IPS-15b (cell line): ENCODE measurements at regions not wholly inside any gene's neighbourhood (a gene's known extent, or its start where the extent isn't known, plus 50 kb on each side); places are given as distances from the start of the nearest gene placed in this dataset.
"Not testable (repeated sequence)": the region's sequence is repeated elsewhere in the genome, so short reads cannot be mapped to it uniquely, and the experiment has no call there.

Source experiments
- H3K27me3 ChIP-seq: one replicate; pipeline ENCODE4 v1.6.1; 2013; ENCODE audit warnings: low read length; ENCODE audit not compliant: control insufficient read depth, insufficient read depth
- H3K36me3 ChIP-seq: one replicate; pipeline ENCODE4 v1.6.1; 2013; ENCODE audit warnings: low read length; ENCODE audit not compliant: control insufficient read depth, insufficient read depth
- H3K4me1 ChIP-seq: one replicate; pipeline ENCODE4 v1.6.1; 2013; ENCODE audit warnings: mild to moderate bottlenecking, low read length; ENCODE audit not compliant: control insufficient read depth, insufficient read depth
- H3K4me3 ChIP-seq: one replicate; pipeline ENCODE4 v1.5.1; 2013; ENCODE audit warnings: low read depth, low read length
- H3K9ac ChIP-seq: one replicate; pipeline ENCODE4 v1.6.1; 2013; ENCODE audit warnings: low read depth, mild to moderate bottlenecking, low read length
- H3K9me3 ChIP-seq: one replicate; pipeline ENCODE4 v1.6.1; 2013; ENCODE audit warnings: mild to moderate bottlenecking, low read length; ENCODE audit not compliant: control insufficient read depth, insufficient read depth

- no peaks in the 10 kb centered on the region for H3K27me3 ChIP-seq
- H3K36me3 ChIP-seq, result no peaks in the 10 kb centered on the region
- H3K4me3 ChIP-seq, result no peak overlapping the region
- H3K9ac ChIP-seq, result no peak overlapping the region
- H3K4me1 ChIP-seq, result no peaks in the 10 kb centered on the region
- no peaks in the 10 kb centered on the region for H3K9me3 ChIP-seq
These were observed 167.6 kb upstream of the KLHL1 start for GRCh38 chr13:70275841-70276240.

- Histone ChIP-seq H3K9me3 (no peaks in the 10 kb centered on the region), H3K36me3 (no peaks in the 10 kb centered on the region)
These were observed 147.2 kb upstream of the KLHL1 start for GRCh38 chr13:70255406-70255991.

GRCh38 chr13:70253834-70254233, 145.6 kb upstream of the KLHL1 start:
- H3K9ac ChIP-seq, result no peak overlapping the region
- no peaks in the 10 kb centered on the region for H3K27me3 ChIP-seq
- H3K4me1 ChIP-seq, result peaks cover 3% of the 10 kb centered on the region
- no peaks in the 10 kb centered on the region for H3K36me3 ChIP-seq
- no peaks in the 10 kb centered on the region for H3K9me3 ChIP-seq
- H3K4me3 ChIP-seq, result no peak overlapping the region

More at GRCh38 chr13:70255406-70255991, 147.2 kb upstream of the KLHL1 start:
- Histone ChIP-seq H3K9ac (no peak overlapping the region), H3K27me3 (no peaks in the 10 kb centered on the region), H3K4me1 (no peaks in the 10 kb centered on the region), H3K4me3 (no peak overlapping the region)

GRCh38 chr13:70253411-70253810, 145.2 kb upstream of the KLHL1 start:
- H3K4me3 ChIP-seq, result no peak overlapping the region
- no peaks in the 10 kb centered on the region for H3K27me3 ChIP-seq
- no peaks in the 10 kb centered on the region for H3K36me3 ChIP-seq
- no peak overlapping the region for H3K9ac ChIP-seq
- H3K4me1 ChIP-seq, result peaks cover 3% of the 10 kb centered on the region
- H3K9me3 ChIP-seq, result no peaks in the 10 kb centered on the region

GRCh38 chr13:70249332-70250064, 141.2 kb upstream of the KLHL1 start:
- H3K9me3 ChIP-seq, result no peaks in the 10 kb centered on the region
- H3K4me3 ChIP-seq, result no peak overlapping the region
- peaks cover 3% of the 10 kb centered on the region for H3K4me1 ChIP-seq
- H3K36me3 ChIP-seq, result no peaks in the 10 kb centered on the region
- H3K9ac ChIP-seq, result no peak overlapping the region
- no peaks in the 10 kb centered on the region for H3K27me3 ChIP-seq

GRCh38 chr13:70237131-70237530, 128.9 kb upstream of the KLHL1 start:
- H3K9me3 ChIP-seq, result no peaks in the 10 kb centered on the region
- H3K9ac ChIP-seq, result no peak overlapping the region
- H3K27me3 ChIP-seq, result no peaks in the 10 kb centered on the region
- no peak overlapping the region for H3K4me3 ChIP-seq
- no peaks in the 10 kb centered on the region for H3K36me3 ChIP-seq
- no peaks in the 10 kb centered on the region for H3K4me1 ChIP-seq

GRCh38 chr13:70235565-70235964, 127.3 kb upstream of the KLHL1 start:
- Histone ChIP-seq H3K9ac (no peak overlapping the region), H3K9me3 (no peaks in the 10 kb centered on the region), H3K27me3 (no peaks in the 10 kb centered on the region), H3K36me3 (no peaks in the 10 kb centered on the region), H3K4me1 (no peaks in the 10 kb centered on the region), H3K4me3 (no peak overlapping the region)

- no peaks in the 10 kb centered on the region for H3K27me3 ChIP-seq
- no peak overlapping the region for H3K4me3 ChIP-seq
- no peak overlapping the region for H3K9ac ChIP-seq
- no peaks in the 10 kb centered on the region for H3K9me3 ChIP-seq
- no peaks in the 10 kb centered on the region for H3K36me3 ChIP-seq
- no peaks in the 10 kb centered on the region for H3K4me1 ChIP-seq
These were observed 115.7 kb upstream of the KLHL1 start for GRCh38 chr13:70223911-70224310.

GRCh38 chr13:70222926-70223325, 114.7 kb upstream of the KLHL1 start:
- no peak overlapping the region for H3K4me3 ChIP-seq
- no peaks in the 10 kb centered on the region for H3K27me3 ChIP-seq
- H3K4me1 ChIP-seq, result no peaks in the 10 kb centered on the region
- H3K9ac ChIP-seq, result no peak overlapping the region
- H3K36me3 ChIP-seq, result no peaks in the 10 kb centered on the region
- no peaks in the 10 kb centered on the region for H3K9me3 ChIP-seq

GRCh38 chr13:70218618-70219017, 110.4 kb upstream of the KLHL1 start:
- Histone ChIP-seq H3K9ac (no peak overlapping the region), H3K27me3 (no peaks in the 10 kb centered on the region), H3K4me1 (no peaks in the 10 kb centered on the region), H3K36me3 (no peaks in the 10 kb centered on the region), H3K9me3 (no peaks in the 10 kb centered on the region), H3K4me3 (no peak overlapping the region)

- not testable (repeated sequence) for H3K4me3 ChIP-seq, H3K4me1 ChIP-seq, H3K9ac ChIP-seq, H3K9me3 ChIP-seq, H3K36me3 ChIP-seq, H3K27me3 ChIP-seq
These were observed 100.7 kb upstream of the KLHL1 start for GRCh38 chr13:70208968-70209367.

GRCh38 chr13:70206671-70207070, 98.4 kb upstream of the KLHL1 start:
- H3K9ac ChIP-seq, result no peak overlapping the region
- no peaks in the 10 kb centered on the region for H3K36me3 ChIP-seq
- peaks cover 2% of the 10 kb centered on the region for H3K9me3 ChIP-seq
- no peaks in the 10 kb centered on the region for H3K4me1 ChIP-seq
- H3K4me3 ChIP-seq, result no peak overlapping the region
- H3K27me3 ChIP-seq, result no peaks in the 10 kb centered on the region
